WTC11 (cell line): ENCODE measurements at regions not wholly inside any gene's neighbourhood (a gene's known extent, or its start where the extent isn't known, plus 50 kb on each side); places are given as distances from the start of the nearest gene placed in this dataset.

Experiments
- ATAC-seq: fragments of 200-7000 bp; cut with Tn5 transposase; 2 replicates; pipeline ENCODE4 v1.10.0; 2021; ENCODE audit warnings: mild to moderate bottlenecking, moderate library complexity
- CTCF ChIA-PET: fragments of 300-600 bp; sonication (Branson Sonifier 250); formaldehyde crosslinking; loops from one replicate; lab custom pipeline; 2021; ENCODE audit warnings: antibody characterized with exemption; lab: Charles Lee
- POLR2A ChIA-PET: fragments of 350-600 bp; sonication (Branson Sonifier 250); formaldehyde crosslinking; loops from one replicate; lab custom pipeline; 2021; ENCODE audit warnings: antibody characterized with exemption; lab: Charles Lee
- DNase-seq: peaks from one replicate; pipeline ENCODE4 v3.0.0; 2021; ENCODE audit warnings: low spot score
- H3K27ac Mint-ChIP-seq: 2 replicates; pipeline ENCODE4 v1.8.0; 2021; ENCODE audit warnings: mixed read lengths
- H3K27me3 Mint-ChIP-seq: 2 replicates; pipeline ENCODE4 v1.8.0; 2021; ENCODE audit warnings: low read depth, mild to moderate bottlenecking, moderate library complexity, mixed read lengths
- H3K36me3 Mint-ChIP-seq: 2 replicates; pipeline ENCODE4 v1.8.0; 2021; ENCODE audit warnings: mixed read lengths
- H3K4me1 Mint-ChIP-seq: 2 replicates; pipeline ENCODE4 v1.8.0; 2022; ENCODE audit warnings: mixed read lengths
- H3K4me3 Mint-ChIP-seq: 2 replicates; pipeline ENCODE4 v1.8.0; 2021; ENCODE audit warnings: mild to moderate bottlenecking, moderate library complexity, mixed read lengths
- H3K9me3 Mint-ChIP-seq: 2 replicates; pipeline ENCODE4 v1.8.0; 2021; ENCODE audit warnings: mixed read lengths
- ATF1 ChIP-seq: sonication (generic); formaldehyde crosslinking; IDR thresholded peaks from 2 replicates; pipeline ENCODE4 v1.8.1; 2023; ENCODE audit warnings: mild to moderate bottlenecking, moderate library complexity, missing genetic modification reagents
- CTCF ChIP-seq: fragments of 200-600 bp; IDR thresholded peaks from 2 replicates; pipeline ENCODE4 v1.8.0; 2022; ENCODE audit warnings: antibody characterized with exemption
- E2F4 ChIP-seq: sonication (generic); formaldehyde crosslinking; IDR thresholded peaks from 2 replicates; pipeline ENCODE4 v1.8.1; 2022; ENCODE audit warnings: low read depth, mild to moderate bottlenecking, moderate library complexity, missing genetic modification reagents, borderline replicate concordance
- FOXP4 ChIP-seq: sonication (generic); formaldehyde crosslinking; IDR thresholded peaks from 2 replicates; pipeline ENCODE4 v1.8.0; 2022; ENCODE audit warnings: mild to moderate bottlenecking, missing genetic modification reagents
- GABPB1 ChIP-seq: sonication (generic); formaldehyde crosslinking; IDR thresholded peaks from 2 replicates; pipeline ENCODE4 v1.8.1; 2023; ENCODE audit warnings: mild to moderate bottlenecking, missing genetic modification reagents
- MAX ChIP-seq: sonication (generic); formaldehyde crosslinking; IDR thresholded peaks from 2 replicates; pipeline ENCODE4 v1.8.0; 2022; ENCODE audit warnings: mild to moderate bottlenecking, missing genetic modification reagents
- MLX ChIP-seq: sonication (generic); formaldehyde crosslinking; IDR thresholded peaks from 2 replicates; pipeline ENCODE4 v1.8.1; 2023; ENCODE audit warnings: mild to moderate bottlenecking, missing genetic modification reagents, moderate library complexity
- NR3C1 ChIP-seq: sonication (generic); formaldehyde crosslinking; conservative IDR thresholded peaks from 2 replicates; pipeline ENCODE4 v1.8.1; 2023; ENCODE audit warnings: low read depth, mild to moderate bottlenecking, missing genetic modification reagents
- ZBTB43 ChIP-seq: sonication (generic); formaldehyde crosslinking; IDR thresholded peaks from 2 replicates; pipeline ENCODE4 v1.8.1; 2023; ENCODE audit warnings: mild to moderate bottlenecking, missing genetic modification reagents
- ZNF232 ChIP-seq: sonication (generic); formaldehyde crosslinking; IDR thresholded peaks from 2 replicates; pipeline ENCODE4 v1.8.0; 2022; ENCODE audit warnings: mild to moderate bottlenecking, missing genetic modification reagents

GRCh38 chr2:207229161-207229560, 63.4 kb upstream of the KLF7 start (continued):
- TF ChIP-seq FOXP4 (CRISPR knock-in tag) (no peak), ZBTB43 (no peak), NR3C1 (CRISPR knock-in tag) (no peak), GABPB1 (no peak), MLX (CRISPR knock-in tag) (no peak)

GRCh38 chr2:207230261-207231105, 64.7 kb upstream of the KLF7 start:
- ChIA-PET CTCF (interaction anchor here (0.6 to 1.4 kb wide), 5 partner anchors 9 to 242 kb away, joined by 3 to 8 read pairs (median 4); no protein-coding TSS in a partner anchor), POLR2A (no interaction called here)
- Mint-ChIP-seq H3K27ac (no peak overlapping the region), H3K27me3 (peaks cover 14% of the 10 kb centered on the region), H3K9me3 (peaks cover 3% of the 10 kb centered on the region; the same call in 1 of the 2 replicates), H3K4me1 (peaks cover 61% of the 10 kb centered on the region), H3K36me3 (no peaks in the 10 kb centered on the region), H3K4me3 (no peak overlapping the region)
- TF ChIP-seq ZNF232: no peak
- TF ChIP-seq CTCF: peak; percentile 73; the same call in 1 of the 2 replicates
- ATAC-seq (peak; percentile 67), DNase-seq (peak; percentile 22)

GRCh38 chr2:207231106-207231865, 65.5 kb upstream of the KLF7 start:
- Mint-ChIP-seq H3K27me3 (peaks cover 16% of the 10 kb centered on the region), H3K9me3 (peaks cover 3% of the 10 kb centered on the region; the same call in 1 of the 2 replicates)
- ATAC-seq: no peak
- no peak for TF ChIP-seq E2F4 (CRISPR knock-in tag)
- no peak for TF ChIP-seq ATF1 (CRISPR knock-in tag)
- no peak for TF ChIP-seq MAX (CRISPR knock-in tag)
- TF ChIP-seq, all 79 proteins: peak for 0
- H3K4me3 Mint-ChIP-seq: no peak overlapping the region
- POLR2A ChIA-PET: no interaction called here
- peaks cover 59% of the 10 kb centered on the region for H3K4me1 Mint-ChIP-seq
- CTCF ChIA-PET: interaction anchor here (0.6 to 1.4 kb wide), 4 partner anchors 8 to 241 kb away, joined by 3 to 8 read pairs (median 4); no protein-coding TSS in a partner anchor
- no peaks in the 10 kb centered on the region for H3K36me3 Mint-ChIP-seq
- H3K27ac Mint-ChIP-seq: no peak overlapping the region
- DNase-seq: no peak
